RWPE2 (cell line): ENCODE measurements at regions not wholly inside any gene's neighbourhood (a gene's known extent, or its start where the extent isn't known, plus 50 kb on each side); places are given as distances from the start of the nearest gene placed in this dataset.

ENCODE experiments used
- ATAC-seq: fragments of 200-7000 bp; cut with Tn5 transposase; 3 replicates; pipeline ENCODE4 v1.9.1; 2021; ENCODE audit warnings: low read depth
- DNase-seq: peaks from one replicate; pipeline ENCODE4 v3.0.0-alpha.2; 2020; ENCODE audit warnings: low spot score
- H3K27ac ChIP-seq: fragments of 450-650 bp; 2 replicates; pipeline ENCODE4 v1.5.1; 2017; ENCODE audit warnings: mild to moderate bottlenecking; ENCODE audit not compliant: poor library complexity, severe bottlenecking
- H3K27me3 ChIP-seq: fragments of 250-450 bp; sonication (Bioruptor Pico); 2 replicates; pipeline ENCODE4 v1.5.1; 2021; ENCODE audit warnings: mild to moderate bottlenecking, moderate library complexity; ENCODE audit not compliant: insufficient read depth, poor library complexity, severe bottlenecking
- H3K36me3 ChIP-seq: fragments of 250-450 bp; sonication (Bioruptor Pico); 2 replicates; pipeline ENCODE4 v1.5.1; 2020; ENCODE audit warnings: low read depth, mild to moderate bottlenecking, moderate library complexity
- H3K4me1 ChIP-seq: fragments of 250-450 bp; sonication (Bioruptor Pico); 2 replicates; pipeline ENCODE4 v1.5.1; 2021; ENCODE audit warnings: mild to moderate bottlenecking, moderate library complexity; ENCODE audit not compliant: insufficient read depth, poor library complexity, severe bottlenecking
- H3K4me3 ChIP-seq: fragments of 250-450 bp; sonication (Bioruptor Pico); 2 replicates; pipeline ENCODE4 v1.5.1; 2021; ENCODE audit warnings: mild to moderate bottlenecking, moderate library complexity; ENCODE audit not compliant: severe bottlenecking
- H3K9me3 ChIP-seq: fragments of 250-450 bp; sonication (Bioruptor Pico); 2 replicates; pipeline ENCODE4 v1.5.1; 2021; ENCODE audit warnings: mild to moderate bottlenecking, moderate library complexity; ENCODE audit not compliant: severe bottlenecking
- TF ChIP-seq, protein P1 (sequence below): fragments of 450-650 bp; IDR thresholded peaks from one replicate; pipeline ENCODE4 v1.5.1; 2017; ENCODE audit warnings: mild to moderate bottlenecking, moderate library complexity; ENCODE audit not compliant: poor library complexity, severe bottlenecking

DNA sequence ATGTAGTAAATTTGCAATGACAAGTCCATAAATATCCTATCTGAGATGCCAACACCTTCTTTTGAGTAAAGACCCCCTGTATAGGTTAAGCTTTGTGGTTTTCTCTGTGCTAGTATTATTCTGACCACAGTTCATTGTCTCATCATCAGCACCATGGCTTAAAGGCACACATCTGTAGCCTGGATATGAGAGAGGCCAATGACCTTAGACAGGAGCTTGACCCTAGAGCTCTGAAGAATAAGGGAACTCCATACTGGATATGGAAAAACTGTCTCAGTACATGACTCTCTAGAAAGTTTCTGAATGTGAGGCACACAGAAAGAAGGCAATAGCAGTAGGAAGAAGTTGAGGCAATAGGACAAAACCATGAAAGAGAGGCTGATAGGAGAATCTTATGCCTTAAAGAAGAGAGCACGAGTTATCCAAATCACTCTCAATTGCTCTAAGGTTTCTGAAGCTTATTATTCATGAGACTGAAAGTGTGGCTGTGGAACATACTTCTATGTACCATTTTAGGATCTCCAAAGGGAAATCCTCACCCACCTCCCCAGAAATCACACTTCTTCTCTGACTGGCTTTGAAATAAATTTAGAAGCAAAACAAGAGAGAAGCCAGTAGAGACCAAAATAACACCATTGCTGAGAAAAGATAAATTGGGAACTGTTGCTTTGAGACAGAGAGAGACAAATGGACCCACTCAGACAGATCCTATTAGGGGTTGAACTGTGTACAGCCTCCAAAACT lies 150.2 kb downstream of the ABCA8 start:
- no peak for ATAC-seq

DNA sequence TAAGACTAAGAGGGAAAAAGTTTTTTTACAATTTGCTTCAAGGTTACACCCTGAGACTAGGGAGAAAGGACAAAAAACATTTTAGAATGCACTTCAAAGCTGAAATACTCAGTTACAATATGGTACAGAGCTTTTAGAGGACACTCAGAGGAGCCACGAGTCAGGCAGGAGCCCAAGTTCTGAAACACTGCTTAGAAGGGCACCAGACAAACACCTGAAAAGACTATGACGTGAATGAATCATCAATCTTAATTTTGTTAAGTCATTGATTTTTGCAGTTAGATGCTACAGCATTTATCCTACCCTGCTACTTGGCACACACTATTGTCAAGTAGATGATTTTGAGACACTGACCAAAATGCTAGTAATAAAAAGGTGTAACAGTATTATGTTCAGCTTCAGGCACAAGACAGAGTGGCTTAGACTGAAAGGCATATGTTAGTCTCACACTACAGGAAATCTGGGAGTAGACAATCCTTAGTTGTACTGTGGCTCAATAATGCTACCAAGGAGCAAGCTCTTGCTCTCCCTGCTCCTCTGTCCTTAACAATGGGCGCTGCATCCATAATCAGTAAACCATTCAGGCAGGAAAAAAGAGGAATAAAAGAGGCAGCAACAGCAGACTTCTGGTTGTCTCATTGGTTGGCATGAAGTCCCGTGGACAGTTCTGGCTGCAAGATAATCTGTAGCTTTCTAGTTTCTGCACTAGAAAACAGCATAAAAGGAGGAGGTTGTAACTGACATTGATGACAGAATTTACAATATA lies 151.8 kb downstream of the ABCA8 start:
- no peaks in the 10 kb centered on the region for H3K36me3 ChIP-seq
- ATAC-seq (no peak), DNase-seq (no peak)
- H3K27me3 ChIP-seq: no peaks in the 10 kb centered on the region
- H3K9me3 ChIP-seq: no peaks in the 10 kb centered on the region
- TF ChIP-seq, protein P1, sequence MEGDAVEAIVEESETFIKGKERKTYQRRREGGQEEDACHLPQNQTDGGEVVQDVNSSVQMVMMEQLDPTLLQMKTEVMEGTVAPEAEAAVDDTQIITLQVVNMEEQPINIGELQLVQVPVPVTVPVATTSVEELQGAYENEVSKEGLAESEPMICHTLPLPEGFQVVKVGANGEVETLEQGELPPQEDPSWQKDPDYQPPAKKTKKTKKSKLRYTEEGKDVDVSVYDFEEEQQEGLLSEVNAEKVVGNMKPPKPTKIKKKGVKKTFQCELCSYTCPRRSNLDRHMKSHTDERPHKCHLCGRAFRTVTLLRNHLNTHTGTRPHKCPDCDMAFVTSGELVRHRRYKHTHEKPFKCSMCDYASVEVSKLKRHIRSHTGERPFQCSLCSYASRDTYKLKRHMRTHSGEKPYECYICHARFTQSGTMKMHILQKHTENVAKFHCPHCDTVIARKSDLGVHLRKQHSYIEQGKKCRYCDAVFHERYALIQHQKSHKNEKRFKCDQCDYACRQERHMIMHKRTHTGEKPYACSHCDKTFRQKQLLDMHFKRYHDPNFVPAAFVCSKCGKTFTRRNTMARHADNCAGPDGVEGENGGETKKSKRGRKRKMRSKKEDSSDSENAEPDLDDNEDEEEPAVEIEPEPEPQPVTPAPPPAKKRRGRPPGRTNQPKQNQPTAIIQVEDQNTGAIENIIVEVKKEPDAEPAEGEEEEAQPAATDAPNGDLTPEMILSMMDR: no peak
- H3K27ac ChIP-seq: no peak overlapping the region
- no peaks in the 10 kb centered on the region for H3K4me1 ChIP-seq
- no peak overlapping the region for H3K4me3 ChIP-seq

More for the DNA sequence above, 150.2 kb downstream of the ABCA8 start:
- TF ChIP-seq, protein P1: no peak
- no peaks in the 10 kb centered on the region for H3K9me3 ChIP-seq
- no peak overlapping the region for H3K4me3 ChIP-seq
- no peaks in the 10 kb centered on the region for H3K4me1 ChIP-seq
- no peak for DNase-seq
- no peaks in the 10 kb centered on the region for H3K36me3 ChIP-seq
- no peak overlapping the region for H3K27ac ChIP-seq
- no peaks in the 10 kb centered on the region for H3K27me3 ChIP-seq

DNA sequence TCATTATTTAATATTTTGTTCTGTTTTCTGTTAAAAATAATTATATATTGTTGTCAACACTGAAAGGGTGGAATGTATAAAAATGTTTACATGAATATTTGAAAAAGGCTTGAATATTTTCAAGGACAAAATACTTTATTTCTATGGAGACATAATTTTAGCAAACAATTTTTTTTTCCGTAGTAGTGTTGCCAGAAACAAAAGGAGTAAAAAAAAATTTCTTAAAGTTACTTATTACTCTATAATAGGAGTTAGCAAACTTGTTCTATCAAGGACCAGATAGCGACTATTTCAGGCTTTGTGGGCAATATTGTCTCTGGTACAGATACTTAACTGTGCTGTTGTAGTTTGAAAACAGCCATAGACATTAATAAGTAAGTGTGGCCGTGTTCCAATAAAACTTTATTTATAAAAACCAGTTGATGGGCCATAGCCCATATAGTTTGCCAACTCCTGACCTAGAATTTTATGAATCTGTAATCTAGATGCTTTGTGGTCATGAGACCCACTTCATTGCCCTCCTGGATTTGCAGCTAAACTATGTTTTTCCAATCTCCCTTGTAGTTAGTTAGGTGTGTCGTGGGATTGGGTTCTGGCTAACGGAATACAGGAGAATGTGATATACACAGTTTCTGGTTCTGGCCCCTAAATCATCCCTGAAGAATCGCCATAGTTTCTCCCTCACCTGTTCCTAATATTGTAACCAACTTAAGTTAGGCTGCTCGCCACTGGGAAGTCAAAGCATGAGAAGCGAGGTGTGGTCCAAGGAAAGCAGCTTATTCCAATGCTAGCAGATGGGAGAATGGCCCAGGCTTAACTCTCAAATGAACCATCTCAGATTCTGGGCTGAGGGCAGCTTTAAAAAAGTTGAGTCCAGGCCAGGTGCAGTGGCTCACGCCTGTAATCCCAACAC lies 153.6 kb downstream of the ABCA8 start:
- ATAC-seq: no peak
- no peak for DNase-seq
- no peak overlapping the region for H3K4me3 ChIP-seq
- TF ChIP-seq, protein P1: no peak
- H3K4me1 ChIP-seq: no peaks in the 10 kb centered on the region
- H3K27ac ChIP-seq: no peak overlapping the region
- no peaks in the 10 kb centered on the region for H3K36me3 ChIP-seq
- H3K27me3 ChIP-seq: no peaks in the 10 kb centered on the region
- H3K9me3 ChIP-seq: no peaks in the 10 kb centered on the region

DNA sequence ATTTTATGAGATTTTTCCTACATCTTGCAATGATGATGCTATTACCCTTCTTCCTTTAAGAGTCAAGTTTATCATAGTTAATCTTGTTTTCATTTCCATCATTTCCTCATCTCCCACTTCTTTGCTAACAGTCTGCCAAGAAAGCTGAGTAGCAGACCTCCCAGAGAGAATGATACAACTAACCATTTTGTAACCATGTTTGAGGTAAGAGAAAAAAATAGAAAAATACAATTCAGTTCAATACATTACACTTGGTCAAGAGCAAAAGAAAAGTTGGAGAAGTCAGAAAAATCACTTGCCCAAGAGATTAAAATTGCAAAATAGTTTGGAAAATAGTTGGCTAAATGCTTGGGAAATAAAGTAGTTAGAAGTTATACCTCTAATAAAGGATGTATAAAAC lies 154.4 kb downstream of the ABCA8 start:
- Histone ChIP-seq H3K27ac (no peak overlapping the region), H3K4me1 (no peaks in the 10 kb centered on the region), H3K9me3 (no peaks in the 10 kb centered on the region), H3K4me3 (no peak overlapping the region), H3K36me3 (no peaks in the 10 kb centered on the region), H3K27me3 (no peaks in the 10 kb centered on the region)
- DNase-seq (no peak), ATAC-seq (no peak)
- TF ChIP-seq, protein P1: no peak
